WTC11 (cell line): ENCODE measurements at regions not wholly inside any gene's neighbourhood (a gene's known extent, or its start where the extent isn't known, plus 50 kb on each side); places are given as distances from the start of the nearest gene placed in this dataset.

Source experiments
- ATAC-seq: fragments of 200-7000 bp; cut with Tn5 transposase; 2 replicates; pipeline ENCODE4 v1.10.0; 2021; ENCODE audit warnings: mild to moderate bottlenecking, moderate library complexity
- CTCF ChIA-PET: fragments of 300-600 bp; sonication (Branson Sonifier 250); formaldehyde crosslinking; loops from one replicate; lab custom pipeline; 2021; ENCODE audit warnings: antibody characterized with exemption; lab: Charles Lee
- POLR2A ChIA-PET: fragments of 350-600 bp; sonication (Branson Sonifier 250); formaldehyde crosslinking; loops from one replicate; lab custom pipeline; 2021; ENCODE audit warnings: antibody characterized with exemption; lab: Charles Lee
- DNase-seq: peaks from one replicate; pipeline ENCODE4 v3.0.0; 2021; ENCODE audit warnings: low spot score
- H3K27ac Mint-ChIP-seq: 2 replicates; pipeline ENCODE4 v1.8.0; 2021; ENCODE audit warnings: mixed read lengths
- H3K27me3 Mint-ChIP-seq: 2 replicates; pipeline ENCODE4 v1.8.0; 2021; ENCODE audit warnings: low read depth, mild to moderate bottlenecking, moderate library complexity, mixed read lengths
- H3K36me3 Mint-ChIP-seq: 2 replicates; pipeline ENCODE4 v1.8.0; 2021; ENCODE audit warnings: mixed read lengths
- H3K4me1 Mint-ChIP-seq: 2 replicates; pipeline ENCODE4 v1.8.0; 2022; ENCODE audit warnings: mixed read lengths
- H3K4me3 Mint-ChIP-seq: 2 replicates; pipeline ENCODE4 v1.8.0; 2021; ENCODE audit warnings: mild to moderate bottlenecking, moderate library complexity, mixed read lengths
- H3K9me3 Mint-ChIP-seq: 2 replicates; pipeline ENCODE4 v1.8.0; 2021; ENCODE audit warnings: mixed read lengths
- E2F1 ChIP-seq: sonication (generic); formaldehyde crosslinking; IDR thresholded peaks from 2 replicates; pipeline ENCODE4 v1.8.0; 2022; ENCODE audit warnings: mild to moderate bottlenecking, missing genetic modification reagents
- FOXP1 ChIP-seq: sonication (generic); formaldehyde crosslinking; IDR thresholded peaks from 2 replicates; pipeline ENCODE4 v1.8.0; 2022; ENCODE audit warnings: missing genetic modification reagents, mild to moderate bottlenecking, moderate library complexity, borderline replicate concordance
- KAT7 ChIP-seq: sonication (generic); formaldehyde crosslinking; IDR thresholded peaks from 2 replicates; pipeline ENCODE4 v1.8.1; 2023; ENCODE audit warnings: missing genetic modification reagents, mild to moderate bottlenecking, borderline replicate concordance
- MAX ChIP-seq: sonication (generic); formaldehyde crosslinking; IDR thresholded peaks from 2 replicates; pipeline ENCODE4 v1.8.0; 2022; ENCODE audit warnings: mild to moderate bottlenecking, missing genetic modification reagents
- NR3C1 ChIP-seq: sonication (generic); formaldehyde crosslinking; conservative IDR thresholded peaks from 2 replicates; pipeline ENCODE4 v1.8.1; 2023; ENCODE audit warnings: low read depth, mild to moderate bottlenecking, missing genetic modification reagents
- PREB ChIP-seq: sonication (generic); formaldehyde crosslinking; IDR thresholded peaks from 2 replicates; pipeline ENCODE4 v1.8.1; 2022; ENCODE audit warnings: mild to moderate bottlenecking, missing genetic modification reagents, moderate library complexity, borderline replicate concordance
- RELA ChIP-seq: sonication (generic); formaldehyde crosslinking; IDR thresholded peaks from 2 replicates; pipeline ENCODE4 v1.8.1; 2022; ENCODE audit warnings: missing genetic modification reagents, mild to moderate bottlenecking, borderline replicate concordance
- TEAD4 ChIP-seq: sonication (generic); formaldehyde crosslinking; IDR thresholded peaks from 2 replicates; pipeline ENCODE4 v1.8.0; 2022; ENCODE audit warnings: mild to moderate bottlenecking, missing genetic modification reagents
- ZNF317 ChIP-seq: sonication (generic); formaldehyde crosslinking; IDR thresholded peaks from 2 replicates; pipeline ENCODE4 v1.8.1; 2023; ENCODE audit warnings: low read depth, mild to moderate bottlenecking, moderate library complexity, missing genetic modification reagents, borderline replicate concordance
- ZNF423 ChIP-seq: fragments of 250-450 bp; sonication (Bioruptor Pico); IDR thresholded peaks from 2 replicates; pipeline ENCODE4 v2.1.2; 2022; ENCODE audit warnings: mild to moderate bottlenecking, moderate library complexity
- ZSCAN18 ChIP-seq: fragments of 250-450 bp; sonication (Bioruptor Pico); IDR thresholded peaks from 2 replicates; pipeline ENCODE4 v2.1.2; 2022; ENCODE audit warnings: mild to moderate bottlenecking, moderate library complexity
- TF ChIP-seq, protein P1 (sequence below): sonication (generic); formaldehyde crosslinking; IDR thresholded peaks from 2 replicates; pipeline ENCODE4 v1.8.1; 2023; ENCODE audit warnings: mild to moderate bottlenecking, moderate library complexity, missing genetic modification reagents
- TF ChIP-seq, protein P2 (sequence below): fragments of 250-450 bp; sonication (Bioruptor Pico); IDR thresholded peaks from 2 replicates; pipeline ENCODE4 v1.9.0; 2021; ENCODE audit warnings: mild to moderate bottlenecking
- TF ChIP-seq, protein P3 (sequence below): sonication (generic); formaldehyde crosslinking; IDR thresholded peaks from 2 replicates; pipeline ENCODE4 v1.8.1; 2022; ENCODE audit warnings: missing genetic modification reagents, borderline replicate concordance
- TF ChIP-seq, protein P4 (sequence below): sonication (generic); formaldehyde crosslinking; IDR thresholded peaks from 2 replicates; pipeline ENCODE4 v1.8.0; 2022; ENCODE audit warnings: missing genetic modification reagents

DNA sequence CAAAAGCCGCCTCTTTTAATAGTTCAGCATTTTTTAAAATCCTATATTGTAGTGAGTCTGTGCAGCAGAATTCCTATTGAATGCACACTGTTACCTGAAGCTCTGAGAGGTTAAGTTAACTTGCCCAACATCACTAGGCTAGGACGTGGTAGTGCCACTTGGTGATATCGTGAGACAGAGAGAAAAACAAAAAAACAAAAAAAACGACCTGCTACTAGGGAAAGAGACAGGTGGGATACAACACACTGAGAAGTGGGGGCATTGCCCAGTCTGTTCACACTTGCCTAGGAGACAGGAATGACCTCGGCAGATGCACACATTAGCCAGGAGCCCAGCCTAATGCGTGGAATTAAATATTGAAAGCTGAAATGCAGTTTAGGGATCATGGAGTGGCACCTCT is 129.7 kb upstream of the CCND2 start (continued):
- TF ChIP-seq KAT7 (CRISPR knock-in tag) (no peak), ZNF423 (CRISPR knock-in tag) (no peak), RELA (no peak), ZNF317 (CRISPR knock-in tag) (no peak), MAX (CRISPR knock-in tag) (no peak), NR3C1 (CRISPR knock-in tag) (no peak), TEAD4 (CRISPR knock-in tag) (no peak), PREB (no peak)
- TF ChIP-seq, protein P1, sequence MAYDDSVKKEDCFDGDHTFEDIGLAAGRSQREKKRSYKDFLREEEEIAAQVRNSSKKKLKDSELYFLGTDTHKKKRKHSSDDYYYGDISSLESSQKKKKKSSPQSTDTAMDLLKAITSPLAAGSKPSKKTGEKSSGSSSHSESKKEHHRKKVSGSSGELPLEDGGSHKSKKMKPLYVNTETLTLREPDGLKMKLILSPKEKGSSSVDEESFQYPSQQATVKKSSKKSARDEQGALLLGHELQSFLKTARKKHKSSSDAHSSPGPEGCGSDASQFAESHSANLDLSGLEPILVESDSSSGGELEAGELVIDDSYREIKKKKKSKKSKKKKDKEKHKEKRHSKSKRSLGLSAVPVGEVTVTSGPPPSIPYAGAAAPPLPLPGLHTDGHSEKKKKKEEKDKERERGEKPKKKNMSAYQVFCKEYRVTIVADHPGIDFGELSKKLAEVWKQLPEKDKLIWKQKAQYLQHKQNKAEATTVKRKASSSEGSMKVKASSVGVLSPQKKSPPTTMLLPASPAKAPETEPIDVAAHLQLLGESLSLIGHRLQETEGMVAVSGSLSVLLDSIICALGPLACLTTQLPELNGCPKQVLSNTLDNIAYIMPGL (CRISPR knock-in tag): no peak
- TF ChIP-seq, protein P2, sequence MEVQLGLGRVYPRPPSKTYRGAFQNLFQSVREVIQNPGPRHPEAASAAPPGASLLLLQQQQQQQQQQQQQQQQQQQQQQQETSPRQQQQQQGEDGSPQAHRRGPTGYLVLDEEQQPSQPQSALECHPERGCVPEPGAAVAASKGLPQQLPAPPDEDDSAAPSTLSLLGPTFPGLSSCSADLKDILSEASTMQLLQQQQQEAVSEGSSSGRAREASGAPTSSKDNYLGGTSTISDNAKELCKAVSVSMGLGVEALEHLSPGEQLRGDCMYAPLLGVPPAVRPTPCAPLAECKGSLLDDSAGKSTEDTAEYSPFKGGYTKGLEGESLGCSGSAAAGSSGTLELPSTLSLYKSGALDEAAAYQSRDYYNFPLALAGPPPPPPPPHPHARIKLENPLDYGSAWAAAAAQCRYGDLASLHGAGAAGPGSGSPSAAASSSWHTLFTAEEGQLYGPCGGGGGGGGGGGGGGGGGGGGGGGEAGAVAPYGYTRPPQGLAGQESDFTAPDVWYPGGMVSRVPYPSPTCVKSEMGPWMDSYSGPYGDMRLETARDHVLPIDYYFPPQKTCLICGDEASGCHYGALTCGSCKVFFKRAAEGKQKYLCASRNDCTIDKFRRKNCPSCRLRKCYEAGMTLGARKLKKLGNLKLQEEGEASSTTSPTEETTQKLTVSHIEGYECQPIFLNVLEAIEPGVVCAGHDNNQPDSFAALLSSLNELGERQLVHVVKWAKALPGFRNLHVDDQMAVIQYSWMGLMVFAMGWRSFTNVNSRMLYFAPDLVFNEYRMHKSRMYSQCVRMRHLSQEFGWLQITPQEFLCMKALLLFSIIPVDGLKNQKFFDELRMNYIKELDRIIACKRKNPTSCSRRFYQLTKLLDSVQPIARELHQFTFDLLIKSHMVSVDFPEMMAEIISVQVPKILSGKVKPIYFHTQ (CRISPR knock-in tag): no peak
- TF ChIP-seq, protein P3, sequence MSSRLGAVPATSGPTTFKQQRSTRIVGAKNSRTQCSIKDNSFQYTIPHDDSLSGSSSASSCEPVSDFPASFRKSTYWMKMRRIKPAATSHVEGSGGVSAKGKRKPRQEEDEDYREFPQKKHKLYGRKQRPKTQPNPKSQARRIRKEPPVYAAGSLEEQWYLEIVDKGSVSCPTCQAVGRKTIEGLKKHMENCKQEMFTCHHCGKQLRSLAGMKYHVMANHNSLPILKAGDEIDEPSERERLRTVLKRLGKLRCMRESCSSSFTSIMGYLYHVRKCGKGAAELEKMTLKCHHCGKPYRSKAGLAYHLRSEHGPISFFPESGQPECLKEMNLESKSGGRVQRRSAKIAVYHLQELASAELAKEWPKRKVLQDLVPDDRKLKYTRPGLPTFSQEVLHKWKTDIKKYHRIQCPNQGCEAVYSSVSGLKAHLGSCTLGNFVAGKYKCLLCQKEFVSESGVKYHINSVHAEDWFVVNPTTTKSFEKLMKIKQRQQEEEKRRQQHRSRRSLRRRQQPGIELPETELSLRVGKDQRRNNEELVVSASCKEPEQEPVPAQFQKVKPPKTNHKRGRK (CRISPR knock-in tag): no peak

- Mint-ChIP-seq H3K4me1 (peaks cover 47% of the 10 kb centered on the region), H3K27ac (no peak overlapping the region), H3K4me3 (no peak overlapping the region), H3K36me3 (peaks cover 18% of the 10 kb centered on the region), H3K27me3 (peaks cover 29% of the 10 kb centered on the region), H3K9me3 (peaks cover 11% of the 10 kb centered on the region)
- CTCF ChIA-PET: interaction anchor here (0.9 to 2.6 kb wide), 4 partner anchors 26 to 135 kb away, joined by 4 to 9 read pairs (median 6); no protein-coding TSS in a partner anchor
- TF ChIP-seq E2F1 (CRISPR knock-in tag): no peak
- TF ChIP-seq, protein P4, sequence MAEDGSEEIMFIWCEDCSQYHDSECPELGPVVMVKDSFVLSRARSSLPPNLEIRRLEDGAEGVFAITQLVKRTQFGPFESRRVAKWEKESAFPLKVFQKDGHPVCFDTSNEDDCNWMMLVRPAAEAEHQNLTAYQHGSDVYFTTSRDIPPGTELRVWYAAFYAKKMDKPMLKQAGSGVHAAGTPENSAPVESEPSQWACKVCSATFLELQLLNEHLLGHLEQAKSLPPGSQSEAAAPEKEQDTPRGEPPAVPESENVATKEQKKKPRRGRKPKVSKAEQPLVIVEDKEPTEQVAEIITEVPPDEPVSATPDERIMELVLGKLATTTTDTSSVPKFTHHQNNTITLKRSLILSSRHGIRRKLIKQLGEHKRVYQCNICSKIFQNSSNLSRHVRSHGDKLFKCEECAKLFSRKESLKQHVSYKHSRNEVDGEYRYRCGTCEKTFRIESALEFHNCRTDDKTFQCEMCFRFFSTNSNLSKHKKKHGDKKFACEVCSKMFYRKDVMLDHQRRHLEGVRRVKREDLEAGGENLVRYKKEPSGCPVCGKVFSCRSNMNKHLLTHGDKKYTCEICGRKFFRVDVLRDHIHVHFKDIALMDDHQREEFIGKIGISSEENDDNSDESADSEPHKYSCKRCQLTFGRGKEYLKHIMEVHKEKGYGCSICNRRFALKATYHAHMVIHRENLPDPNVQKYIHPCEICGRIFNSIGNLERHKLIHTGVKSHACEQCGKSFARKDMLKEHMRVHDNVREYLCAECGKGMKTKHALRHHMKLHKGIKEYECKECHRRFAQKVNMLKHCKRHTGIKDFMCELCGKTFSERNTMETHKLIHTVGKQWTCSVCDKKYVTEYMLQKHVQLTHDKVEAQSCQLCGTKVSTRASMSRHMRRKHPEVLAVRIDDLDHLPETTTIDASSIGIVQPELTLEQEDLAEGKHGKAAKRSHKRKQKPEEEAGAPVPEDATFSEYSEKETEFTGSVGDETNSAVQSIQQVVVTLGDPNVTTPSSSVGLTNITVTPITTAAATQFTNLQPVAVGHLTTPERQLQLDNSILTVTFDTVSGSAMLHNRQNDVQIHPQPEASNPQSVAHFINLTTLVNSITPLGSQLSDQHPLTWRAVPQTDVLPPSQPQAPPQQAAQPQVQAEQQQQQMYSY: no peak
- TF ChIP-seq FOXP1: no peak
- TF ChIP-seq, protein P2 (CRISPR knock-in tag): no peak
- TF ChIP-seq ZNF423 (CRISPR knock-in tag): no peak
- TF ChIP-seq ZSCAN18 (CRISPR knock-in tag): no peak
- ATAC-seq (no peak), DNase-seq (no peak)
- POLR2A ChIA-PET: no interaction called here
These were observed 132.0 kb upstream of the CCND2 start for GRCh38 chr12:4141348-4142270.
